Loucy (cell line): ENCODE measurements at regions not wholly inside any gene's neighbourhood (a gene's known extent, or its start where the extent isn't known, plus 50 kb on each side); places are given as distances from the start of the nearest gene placed in this dataset.

Source experiments
- H2AFZ ChIP-seq: fragments of 200-600 bp; sonication (generic); 2 replicates; pipeline ENCODE4 v1.6.0; 2016; ENCODE audit warnings: antibody characterized with exemption, mild to moderate bottlenecking, low read length, moderate library complexity
- H3F3A ChIP-seq: fragments of 200-600 bp; 2 replicates; pipeline ENCODE4 v1.6.0; 2016; ENCODE audit warnings: antibody characterized with exemption, low read depth, mild to moderate bottlenecking
- H3K27me3 ChIP-seq: fragments of 200-600 bp; sonication (generic); 2 replicates; pipeline ENCODE4 v1.6.1; 2014; ENCODE audit warnings: low read length, mild to moderate bottlenecking; ENCODE audit not compliant: insufficient read depth, poor library complexity, severe bottlenecking
- H3K36me3 ChIP-seq: fragments of 200-600 bp; sonication (generic); 2 replicates; pipeline ENCODE4 v1.6.1; 2016; ENCODE audit warnings: low read length; ENCODE audit not compliant: insufficient read depth
- H3K4me1 ChIP-seq: fragments of 200-600 bp; sonication (generic); 2 replicates; pipeline ENCODE4 v1.5.1; 2014; ENCODE audit warnings: low read length, mild to moderate bottlenecking; ENCODE audit not compliant: insufficient read depth, poor library complexity, severe bottlenecking
- H3K4me2 ChIP-seq: fragments of 200-600 bp; sonication (generic); 2 replicates; pipeline ENCODE4 v1.6.0; 2014; ENCODE audit warnings: antibody characterized with exemption, low read length, low read depth, mild to moderate bottlenecking; ENCODE audit not compliant: poor library complexity, severe bottlenecking
- H3K4me3 ChIP-seq: fragments of 200-600 bp; sonication (generic); 2 replicates; pipeline ENCODE4 v1.5.1; 2014; ENCODE audit warnings: low read length, mild to moderate bottlenecking, mixed read lengths; ENCODE audit not compliant: poor library complexity, severe bottlenecking
- H3K79me2 ChIP-seq: fragments of 200-600 bp; sonication (generic); 2 replicates; pipeline ENCODE4 v1.6.1; 2014; ENCODE audit warnings: low read length; ENCODE audit not compliant: insufficient read depth
- H3K9ac ChIP-seq: fragments of 200-600 bp; sonication (generic); 2 replicates; pipeline ENCODE4 v1.6.0; 2014; ENCODE audit warnings: mild to moderate bottlenecking, low read depth, low read length, moderate library complexity; ENCODE audit not compliant: poor library complexity, severe bottlenecking
- H3K9me2 ChIP-seq: fragments of 200-600 bp; sonication (generic); replicated peaks from 2 replicates; pipeline ENCODE4 v1.6.1; 2016; ENCODE audit warnings: low read depth, low read length, mixed read lengths
- H3K9me3 ChIP-seq: fragments of 200-600 bp; sonication (generic); 2 replicates; pipeline ENCODE4 v1.6.1; 2014; ENCODE audit warnings: mild to moderate bottlenecking, antibody characterized with exemption, low read length, low read depth; ENCODE audit not compliant: insufficient read depth
- H4K20me1 ChIP-seq: fragments of 200-600 bp; sonication (generic); 2 replicates; pipeline ENCODE4 v1.6.0; 2014; ENCODE audit warnings: antibody characterized with exemption, low read length, mild to moderate bottlenecking; ENCODE audit not compliant: insufficient read depth, poor library complexity, severe bottlenecking
- CTCF ChIP-seq: fragments of 200-600 bp; sonication (generic); conservative IDR thresholded peaks from 2 replicates; pipeline ENCODE4 v1.5.1; 2014; ENCODE audit warnings: mild to moderate bottlenecking, antibody characterized with exemption, low read length
- EZH2phosphoT487 ChIP-seq: fragments of 200-600 bp; IDR thresholded peaks from 2 replicates; pipeline ENCODE4 v1.6.1; 2018; ENCODE audit warnings: antibody characterized with exemption, mild to moderate bottlenecking, moderate library complexity, borderline replicate concordance

- Histone ChIP-seq H2AFZ (no peak overlapping the region), H3K4me1 (no peaks in the 10 kb centered on the region), H3K9me3 (no peaks in the 10 kb centered on the region), H3K27me3 (peaks cover 3% of the 10 kb centered on the region), H3K9me2 (no peaks in the 10 kb centered on the region), H3K79me2 (no peaks in the 10 kb centered on the region), H3F3A (no peaks in the 10 kb centered on the region), H3K9ac (no peak overlapping the region), H3K4me2 (no peak overlapping the region), H4K20me1 (no peaks in the 10 kb centered on the region), H3K36me3 (no peaks in the 10 kb centered on the region), H3K4me3 (no peak overlapping the region)
- TF ChIP-seq EZH2phosphoT487 (no peak), CTCF (peak; percentile 49)
Measured at GRCh38 chr9:126203313-126203712, 123.3 kb upstream of the MVB12B start.

- Histone ChIP-seq H4K20me1 (no peaks in the 10 kb centered on the region), H3K36me3 (no peaks in the 10 kb centered on the region), H3K9me2 (no peaks in the 10 kb centered on the region), H3K4me2 (no peak overlapping the region), H3K9ac (no peak overlapping the region), H3K79me2 (no peaks in the 10 kb centered on the region), H3K4me3 (no peak overlapping the region), H3F3A (no peaks in the 10 kb centered on the region), H3K4me1 (no peaks in the 10 kb centered on the region), H3K27me3 (peaks cover 3% of the 10 kb centered on the region), H2AFZ (no peak overlapping the region), H3K9me3 (no peaks in the 10 kb centered on the region)
- TF ChIP-seq CTCF (no peak), EZH2phosphoT487 (no peak)
Measured at GRCh38 chr9:126204197-126204596, 122.4 kb upstream of the MVB12B start.

- no peaks in the 10 kb centered on the region for H3K9me3 ChIP-seq
- no peaks in the 10 kb centered on the region for H3K79me2 ChIP-seq
- H3K4me1 ChIP-seq: no peaks in the 10 kb centered on the region
- no peaks in the 10 kb centered on the region for H3K36me3 ChIP-seq
- no peaks in the 10 kb centered on the region for H3K9me2 ChIP-seq
- H3F3A ChIP-seq: no peaks in the 10 kb centered on the region
- TF ChIP-seq CTCF: no peak
- no peak for TF ChIP-seq EZH2phosphoT487
- H3K9ac ChIP-seq: no peak overlapping the region
- no peak overlapping the region for H3K4me3 ChIP-seq
- no peaks in the 10 kb centered on the region for H4K20me1 ChIP-seq
- no peaks in the 10 kb centered on the region for H3K27me3 ChIP-seq
- no peak overlapping the region for H2AFZ ChIP-seq
- no peak overlapping the region for H3K4me2 ChIP-seq
Measured at GRCh38 chr9:126204708-126205225, 121.9 kb upstream of the MVB12B start.
